ENCODE measurements at regions not wholly inside any gene's neighbourhood (a gene's known extent, or its start where the extent isn't known, plus 50 kb on each side); places are given as distances from the start of the nearest gene placed in this dataset.

GRCh38 chr3:182220471-182220870 lies 508.7 kb downstream of the SOX2 start:
- intact Hi-C loops (cut with micrococcal nuclease), result no loop called here
- WGBS (ENCODE audit: insufficient coverage), result 100% methylated on average over 1 of the region's 1 CpG

DNA sequence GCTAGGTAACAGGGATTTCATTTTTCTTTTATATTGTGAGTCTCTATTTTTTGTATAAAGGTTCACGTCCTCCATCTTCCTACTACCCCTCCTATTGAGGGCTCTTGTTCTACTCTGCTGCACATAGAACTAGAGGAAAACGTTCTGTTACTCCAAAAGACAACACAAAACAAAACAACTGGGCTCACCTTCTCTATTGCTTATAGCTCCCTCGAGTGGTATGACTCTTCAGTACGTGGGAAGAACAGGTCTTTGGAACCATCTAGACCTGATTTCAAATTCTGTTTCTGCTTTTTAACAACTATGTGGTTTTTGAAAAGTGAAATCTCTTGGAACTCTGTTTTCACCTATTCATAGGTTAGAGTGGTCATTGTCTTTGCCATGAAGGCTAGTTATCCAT lies 515.3 kb downstream of the SOX2 start:
- Histone ChIP-seq H3K4me2 (replicated peaks; ENCODE audit: low read depth, low read length, poor library complexity, severe bottlenecking) (no peak overlapping the region), H3K9ac (ENCODE audit: low read length) (no peak overlapping the region), H3K36me3 (replicated peaks in 1 of 2; ENCODE audit: control extremely low read depth in 1 of 2, control insufficient read depth in 1 of 2, extremely low read depth in 1 of 2, insufficient read depth in 2 of 2, low read length in 1 of 2) (no peaks in the 10 kb centered on the region), H3K27me3 (replicated peaks in 1 of 4; ENCODE audit: control extremely low read depth in 1 of 4, control insufficient read depth in 3 of 4, insufficient read depth in 4 of 4, low read length in 3 of 4) (no peaks in the 10 kb centered on the region), H3K4me3 (ENCODE audit: control extremely low read depth in 1 of 5, extremely low read depth in 1 of 5, insufficient read depth in 1 of 5, low read depth in 2 of 5, low read length in 4 of 5) (no peak overlapping the region), H4K20me1 (ENCODE audit: control insufficient read depth, insufficient read depth, low read length, poor library complexity, severe bottlenecking) (no peaks in the 10 kb centered on the region), H2AFZ (ENCODE audit: insufficient read depth, low read depth, low read length, poor library complexity, severe bottlenecking) (no peak overlapping the region), H3K4me1 (ENCODE audit: control insufficient read depth in 2 of 2, insufficient read depth in 2 of 2, low read length in 2 of 2) (no peaks in the 10 kb centered on the region), H3K9me3 (ENCODE audit: control extremely low read depth in 1 of 3, control insufficient read depth in 2 of 3, insufficient read depth in 1 of 3, low read length in 2 of 3) (no peaks in the 10 kb centered on the region), H3K79me2 (ENCODE audit: control insufficient read depth, insufficient read depth, low read length) (no peaks in the 10 kb centered on the region), H3K27ac (ENCODE audit: low read length in 2 of 2) (no peak overlapping the region)
- Mint-ChIP-seq H3K4me1 (no peaks in the 10 kb centered on the region), H3K4me3 (no peak overlapping the region), H3K27ac (no peak overlapping the region), H3K9me3 (ENCODE audit: insufficient read depth) (peaks cover 4% of the 10 kb centered on the region), H3K27me3 (peaks cover 8% of the 10 kb centered on the region)
- TF ChIP-seq, protein P1, sequence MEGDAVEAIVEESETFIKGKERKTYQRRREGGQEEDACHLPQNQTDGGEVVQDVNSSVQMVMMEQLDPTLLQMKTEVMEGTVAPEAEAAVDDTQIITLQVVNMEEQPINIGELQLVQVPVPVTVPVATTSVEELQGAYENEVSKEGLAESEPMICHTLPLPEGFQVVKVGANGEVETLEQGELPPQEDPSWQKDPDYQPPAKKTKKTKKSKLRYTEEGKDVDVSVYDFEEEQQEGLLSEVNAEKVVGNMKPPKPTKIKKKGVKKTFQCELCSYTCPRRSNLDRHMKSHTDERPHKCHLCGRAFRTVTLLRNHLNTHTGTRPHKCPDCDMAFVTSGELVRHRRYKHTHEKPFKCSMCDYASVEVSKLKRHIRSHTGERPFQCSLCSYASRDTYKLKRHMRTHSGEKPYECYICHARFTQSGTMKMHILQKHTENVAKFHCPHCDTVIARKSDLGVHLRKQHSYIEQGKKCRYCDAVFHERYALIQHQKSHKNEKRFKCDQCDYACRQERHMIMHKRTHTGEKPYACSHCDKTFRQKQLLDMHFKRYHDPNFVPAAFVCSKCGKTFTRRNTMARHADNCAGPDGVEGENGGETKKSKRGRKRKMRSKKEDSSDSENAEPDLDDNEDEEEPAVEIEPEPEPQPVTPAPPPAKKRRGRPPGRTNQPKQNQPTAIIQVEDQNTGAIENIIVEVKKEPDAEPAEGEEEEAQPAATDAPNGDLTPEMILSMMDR (IDR thresholded peaks at IDR 0.05), result no peak
- no peak for TF ChIP-seq EZH2 (IDR thresholded peaks at IDR 0.05; ENCODE audit: borderline replicate concordance, insufficient read depth, low read depth, low read length, poor library complexity, severe bottlenecking)
- WGBS (ENCODE audit: insufficient coverage), result 60% methylated on average over 1 of the region's 4 CpGs
- CTCF ChIA-PET, result no interaction called here
- POLR2A ChIA-PET, result no interaction called here
- intact Hi-C loops (cut with micrococcal nuclease), result no loop called here
- DNase-seq (no peak), ATAC-seq (ENCODE audit: low read depth) (no peak)

More at GRCh38 chr3:182220471-182220870, 508.7 kb downstream of the SOX2 start:
- no peak for ATAC-seq (ENCODE audit: low read depth)
- no peak for TF ChIP-seq EZH2 (IDR thresholded peaks at IDR 0.05; ENCODE audit: borderline replicate concordance, insufficient read depth, low read depth, low read length, poor library complexity, severe bottlenecking)
- TF ChIP-seq, protein P1 (IDR thresholded peaks at IDR 0.05), result no peak
- H4K20me1 ChIP-seq (ENCODE audit: control insufficient read depth, insufficient read depth, low read length, poor library complexity, severe bottlenecking), result no peaks in the 10 kb centered on the region
- no peaks in the 10 kb centered on the region for H3K9me3 ChIP-seq (ENCODE audit: control extremely low read depth in 1 of 3, control insufficient read depth in 2 of 3, insufficient read depth in 1 of 3, low read length in 2 of 3)
- peaks cover 4% of the 10 kb centered on the region for H3K9me3 Mint-ChIP-seq (ENCODE audit: insufficient read depth)
- H3K79me2 ChIP-seq (ENCODE audit: control insufficient read depth, insufficient read depth, low read length), result no peaks in the 10 kb centered on the region
- no peak overlapping the region for H2AFZ ChIP-seq (ENCODE audit: insufficient read depth, low read depth, low read length, poor library complexity, severe bottlenecking)
- H3K36me3 ChIP-seq (replicated peaks in 1 of 2; ENCODE audit: control extremely low read depth in 1 of 2, control insufficient read depth in 1 of 2, extremely low read depth in 1 of 2, insufficient read depth in 2 of 2, low read length in 1 of 2), result no peaks in the 10 kb centered on the region
- H3K9ac ChIP-seq (ENCODE audit: low read length), result no peak overlapping the region
- H3K4me1 Mint-ChIP-seq, result no peaks in the 10 kb centered on the region
- H3K27ac ChIP-seq (ENCODE audit: low read length in 2 of 2), result no peak overlapping the region
- H3K4me3 ChIP-seq (ENCODE audit: control extremely low read depth in 1 of 5, extremely low read depth in 1 of 5, insufficient read depth in 1 of 5, low read depth in 2 of 5, low read length in 4 of 5), result no peak overlapping the region
- no peak for DNase-seq
- H3K4me3 Mint-ChIP-seq, result no peak overlapping the region
- POLR2A ChIA-PET, result no interaction called here
- H3K4me1 ChIP-seq (ENCODE audit: control insufficient read depth in 2 of 2, insufficient read depth in 2 of 2, low read length in 2 of 2), result no peaks in the 10 kb centered on the region
- CTCF ChIA-PET, result no interaction called here
- H3K27ac Mint-ChIP-seq, result no peak overlapping the region
- H3K27me3 Mint-ChIP-seq, result peaks cover 8% of the 10 kb centered on the region
- no peak overlapping the region for H3K4me2 ChIP-seq (replicated peaks; ENCODE audit: low read depth, low read length, poor library complexity, severe bottlenecking)
- no peaks in the 10 kb centered on the region for H3K27me3 ChIP-seq (replicated peaks in 1 of 4; ENCODE audit: control extremely low read depth in 1 of 4, control insufficient read depth in 3 of 4, insufficient read depth in 4 of 4, low read length in 3 of 4)
